NB4 (cell line): ENCODE measurements at regions not wholly inside any gene's neighbourhood (a gene's known extent, or its start where the extent isn't known, plus 50 kb on each side); places are given as distances from the start of the nearest gene placed in this dataset.

Experiments
- CTCF ChIP-seq: IDR thresholded peaks from one replicate; pipeline ENCODE4 v1.5.1; 2012; ENCODE audit warnings: low read depth, low read length
- MAX ChIP-seq: IDR thresholded peaks from 2 replicates; pipeline ENCODE4 v1.6.1; 2011; ENCODE audit warnings: low read depth, low read length
- MYC ChIP-seq: IDR thresholded peaks from 2 replicates; pipeline ENCODE4 v1.6.1; 2011; ENCODE audit warnings: low read depth, low read length
- POLR2A ChIP-seq: IDR thresholded peaks from 2 replicates; pipeline ENCODE4 v1.6.1; 2011; ENCODE audit warnings: mild to moderate bottlenecking; ENCODE audit not compliant: insufficient read length; ENCODE audit errors: extremely low read depth

- TF ChIP-seq CTCF (no peak), POLR2A (no peak), MAX (no peak), MYC (no peak)
Observed at GRCh38 chr16:7967996-7968509, 622.3 kb downstream of the TMEM114 start.
